SJSA1 (cell line): ENCODE measurements at regions not wholly inside any gene's neighbourhood (a gene's known extent, or its start where the extent isn't known, plus 50 kb on each side); places are given as distances from the start of the nearest gene placed in this dataset.

ENCODE experiments used
- DNase-seq, 2 experiments: peaks; one replicate each; pipeline ENCODE4 v3.0.0-alpha.2; 2015 to 2020; ENCODE audit warnings: low spot score in 2 of 2, low read depth in 1 of 2
- H3K27ac ChIP-seq: fragments of 250-450 bp; sonication (Bioruptor Pico); 2 replicates; pipeline ENCODE4 v1.5.1; 2020; ENCODE audit warnings: mild to moderate bottlenecking, moderate library complexity
- H3K27me3 ChIP-seq: fragments of 250-450 bp; sonication (Bioruptor Pico); replicated peaks from 2 replicates; pipeline ENCODE4 v1.5.1; 2020; ENCODE audit warnings: mild to moderate bottlenecking, moderate library complexity
- H3K36me3 ChIP-seq: fragments of 250-450 bp; sonication (Bioruptor Pico); 2 replicates; pipeline ENCODE4 v1.5.1; 2020; ENCODE audit warnings: mild to moderate bottlenecking
- H3K4me1 ChIP-seq: fragments of 250-450 bp; sonication (Bioruptor Pico); replicated peaks from 2 replicates; pipeline ENCODE4 v1.6.1; 2021; ENCODE audit warnings: mild to moderate bottlenecking
- H3K4me3 ChIP-seq: fragments of 250-450 bp; sonication (Bioruptor Pico); 2 replicates; pipeline ENCODE4 v1.5.1; 2020; ENCODE audit warnings: mild to moderate bottlenecking
- H3K9me3 ChIP-seq: fragments of 250-450 bp; sonication (Bioruptor Pico); replicated peaks from 2 replicates; pipeline ENCODE4 v1.5.1; 2020; ENCODE audit warnings: mild to moderate bottlenecking

- DNase-seq, result no peak
- Histone ChIP-seq H3K36me3 (no peaks in the 10 kb centered on the region), H3K9me3 (no peaks in the 10 kb centered on the region), H3K4me1 (0 out of 2 replicates have a peak, but pooled peaks cover 4% of the 10 kb centered on the region), H3K4me3 (no peak overlapping the region), H3K27me3 (no peaks in the 10 kb centered on the region), H3K27ac (no peak overlapping the region)
Observed at GRCh38 chr4:1576961-1577821, 106.9 kb downstream of the FAM53A start.

GRCh38 chr4:1576304-1576960 is 107.7 kb downstream of the FAM53A start:
- H3K9me3 ChIP-seq, result no peaks in the 10 kb centered on the region
- DNase-seq, result no peak
- H3K27me3 ChIP-seq, result no peaks in the 10 kb centered on the region
- no peaks in the 10 kb centered on the region for H3K36me3 ChIP-seq
- no peak overlapping the region for H3K27ac ChIP-seq
- H3K4me1 ChIP-seq, result 0 out of 2 replicates have a peak, but pooled peaks cover 4% of the 10 kb centered on the region
- H3K4me3 ChIP-seq, result no peak overlapping the region

- no peaks in the 10 kb centered on the region for H3K9me3 ChIP-seq
- no peaks in the 10 kb centered on the region for H3K36me3 ChIP-seq
- no peak for DNase-seq
- no peaks in the 10 kb centered on the region for H3K27me3 ChIP-seq
- H3K4me3 ChIP-seq, result no peak overlapping the region
- 0 out of 2 replicates have a peak, but pooled peaks cover 4% of the 10 kb centered on the region for H3K4me1 ChIP-seq
- no peak overlapping the region for H3K27ac ChIP-seq
Observed at GRCh38 chr4:1575418-1576303, 108.5 kb downstream of the FAM53A start.

- Histone ChIP-seq H3K4me1 (0 out of 2 replicates have a peak, but pooled peaks cover 4% of the 10 kb centered on the region), H3K36me3 (no peaks in the 10 kb centered on the region), H3K9me3 (no peaks in the 10 kb centered on the region), H3K27me3 (no peaks in the 10 kb centered on the region), H3K27ac (no peak overlapping the region), H3K4me3 (no peak overlapping the region)
- DNase-seq, result no peak
Observed at GRCh38 chr4:1574601-1575417, 109.3 kb downstream of the FAM53A start.

- no peaks in the 10 kb centered on the region for H3K36me3 ChIP-seq
- no peaks in the 10 kb centered on the region for H3K4me1 ChIP-seq
- DNase-seq, result no peak
- no peak overlapping the region for H3K27ac ChIP-seq
- no peak overlapping the region for H3K4me3 ChIP-seq
- H3K9me3 ChIP-seq, result no peaks in the 10 kb centered on the region
- no peaks in the 10 kb centered on the region for H3K27me3 ChIP-seq
Observed at GRCh38 chr4:1573830-1574459, 110.2 kb downstream of the FAM53A start.

GRCh38 chr4:1572964-1573720 is 111.0 kb downstream of the FAM53A start:
- H3K36me3 ChIP-seq, result no peaks in the 10 kb centered on the region
- H3K4me3 ChIP-seq, result no peak overlapping the region
- no peaks in the 10 kb centered on the region for H3K27me3 ChIP-seq
- no peak overlapping the region for H3K27ac ChIP-seq
- DNase-seq, result no peak
- no peaks in the 10 kb centered on the region for H3K4me1 ChIP-seq
- no peaks in the 10 kb centered on the region for H3K9me3 ChIP-seq

GRCh38 chr4:1572521-1572920 is 111.6 kb downstream of the FAM53A start:
- H3K36me3 ChIP-seq, result no peaks in the 10 kb centered on the region
- no peaks in the 10 kb centered on the region for H3K9me3 ChIP-seq
- no peak overlapping the region for H3K4me3 ChIP-seq
- DNase-seq, result no peak
- no peak overlapping the region for H3K27ac ChIP-seq
- no peaks in the 10 kb centered on the region for H3K4me1 ChIP-seq
- H3K27me3 ChIP-seq, result no peaks in the 10 kb centered on the region

- H3K36me3 ChIP-seq, result no peaks in the 10 kb centered on the region
- no peaks in the 10 kb centered on the region for H3K4me1 ChIP-seq
- DNase-seq, result no peak
- no peak overlapping the region for H3K4me3 ChIP-seq
- H3K27me3 ChIP-seq, result no peaks in the 10 kb centered on the region
- H3K9me3 ChIP-seq, result no peaks in the 10 kb centered on the region
- H3K27ac ChIP-seq, result no peak overlapping the region
Observed at GRCh38 chr4:1572010-1572385, 112.1 kb downstream of the FAM53A start.

GRCh38 chr4:1571165-1572009 is 112.7 kb downstream of the FAM53A start:
- no peak for DNase-seq
- no peaks in the 10 kb centered on the region for H3K36me3 ChIP-seq
- H3K4me3 ChIP-seq, result no peak overlapping the region
- H3K9me3 ChIP-seq, result no peaks in the 10 kb centered on the region
- H3K27ac ChIP-seq, result no peak overlapping the region
- H3K27me3 ChIP-seq, result no peaks in the 10 kb centered on the region
- H3K4me1 ChIP-seq, result no peaks in the 10 kb centered on the region

GRCh38 chr4:1570291-1571164 is 113.6 kb downstream of the FAM53A start:
- Histone ChIP-seq H3K4me3 (no peak overlapping the region), H3K27me3 (no peaks in the 10 kb centered on the region), H3K4me1 (no peaks in the 10 kb centered on the region), H3K27ac (no peak overlapping the region), H3K9me3 (no peaks in the 10 kb centered on the region), H3K36me3 (no peaks in the 10 kb centered on the region)
- no peak for DNase-seq
